Trophoblast cell (in vitro differentiated cells and primary cell): ENCODE measurements at regions not wholly inside any gene's neighbourhood (a gene's known extent, or its start where the extent isn't known, plus 50 kb on each side); places are given as distances from the start of the nearest gene placed in this dataset.
"Not testable (repeated sequence)": the region's sequence is repeated elsewhere in the genome, so short reads cannot be mapped to it uniquely, and the experiment has no call there.

Source experiments
- DNase-seq, 2 donors: peaks; one replicate each; pipeline ENCODE4 v3.0.0-alpha.2; 2016
- H2AFZ ChIP-seq: 2 replicates; pipeline ENCODE4 v1.6.1; 2013; ENCODE audit warnings: low read length, moderate library complexity, mild to moderate bottlenecking; ENCODE audit not compliant: insufficient read depth, poor library complexity
- H2AK5ac ChIP-seq: 2 replicates; pipeline ENCODE4 v1.6.1; 2013; ENCODE audit warnings: mild to moderate bottlenecking, low read length
- H2BK120ac ChIP-seq: 2 replicates; pipeline ENCODE4 v1.6.1; 2013; ENCODE audit warnings: low read length, mild to moderate bottlenecking, moderate library complexity; ENCODE audit not compliant: insufficient read depth, poor library complexity
- H2BK12ac ChIP-seq: 2 replicates; pipeline ENCODE4 v1.6.1; 2013; ENCODE audit warnings: mild to moderate bottlenecking, low read length, moderate library complexity
- H2BK5ac ChIP-seq: 2 replicates; pipeline ENCODE4 v1.6.1; 2013; ENCODE audit warnings: low read length, low read depth, moderate library complexity, mild to moderate bottlenecking; ENCODE audit not compliant: poor library complexity
- H3K14ac ChIP-seq: 2 replicates; pipeline ENCODE4 v1.6.1; 2013; ENCODE audit warnings: mild to moderate bottlenecking, low read length
- H3K18ac ChIP-seq: 2 replicates; pipeline ENCODE4 v1.6.1; 2013; ENCODE audit warnings: mild to moderate bottlenecking, low read length
- H3K23ac ChIP-seq: 2 replicates; pipeline ENCODE4 v1.6.1; 2013; ENCODE audit warnings: low read length
- H3K27ac ChIP-seq: 2 replicates; pipeline ENCODE4 v1.5.1; 2013; ENCODE audit warnings: low read depth, mild to moderate bottlenecking, inconsistent platforms, low read length, moderate library complexity
- H3K27me3 ChIP-seq: 2 replicates; pipeline ENCODE4 v1.6.1; 2013; ENCODE audit warnings: inconsistent platforms, mild to moderate bottlenecking, low read length, moderate library complexity; ENCODE audit not compliant: insufficient read depth
- H3K36me3 ChIP-seq, 2 experiments: 1 replicate in 1 of 2; 2 replicates in 1 of 2; pipeline ENCODE4 v1.6.1; 2013; ENCODE audit warnings: low read length in 2 of 2, mild to moderate bottlenecking in 2 of 2, moderate library complexity in 1 of 2; ENCODE audit not compliant: insufficient read depth in 2 of 2, control insufficient read depth in 1 of 2
- H3K4ac ChIP-seq: 2 replicates; pipeline ENCODE4 v1.6.1; 2013; ENCODE audit warnings: low read depth, mild to moderate bottlenecking, low read length, moderate library complexity
- H3K4me1 ChIP-seq, 2 experiments: 1 replicate in 1 of 2; 2 replicates in 1 of 2; pipeline ENCODE4 v1.6.1; 2013; ENCODE audit warnings: low read length in 2 of 2, mild to moderate bottlenecking in 2 of 2, moderate library complexity in 1 of 2; ENCODE audit not compliant: insufficient read depth in 2 of 2, control insufficient read depth in 1 of 2
- H3K4me2 ChIP-seq: 2 replicates; pipeline ENCODE4 v1.6.1; 2013; ENCODE audit warnings: inconsistent platforms, mild to moderate bottlenecking, low read length, moderate library complexity
- H3K4me3 ChIP-seq: 2 replicates; pipeline ENCODE4 v1.5.1; 2013; ENCODE audit warnings: mild to moderate bottlenecking, low read depth, low read length, inconsistent platforms
- H3K79me1 ChIP-seq: one replicate; pipeline ENCODE4 v1.6.1; 2013; ENCODE audit warnings: low read length
- H3K79me2 ChIP-seq: 2 replicates; pipeline ENCODE4 v1.6.1; 2013; ENCODE audit warnings: low read length, mild to moderate bottlenecking; ENCODE audit not compliant: control insufficient read depth, insufficient read depth, poor library complexity
- H3K9ac ChIP-seq: 2 replicates; pipeline ENCODE4 v1.6.1; 2013; ENCODE audit warnings: mild to moderate bottlenecking, low read length
- H3K9me3 ChIP-seq: 2 replicates; pipeline ENCODE4 v1.6.1; 2013; ENCODE audit warnings: low read depth, mild to moderate bottlenecking, control low read depth, inconsistent platforms, low read length; ENCODE audit not compliant: insufficient read depth
- H4K12ac ChIP-seq: 2 replicates; pipeline ENCODE4 v1.6.1; 2013; ENCODE audit warnings: low read depth, mild to moderate bottlenecking, low read length, moderate library complexity
- H4K8ac ChIP-seq: 2 replicates; pipeline ENCODE4 v1.6.1; 2013; ENCODE audit warnings: low read depth, mild to moderate bottlenecking, low read length, moderate library complexity
- H4K91ac ChIP-seq: one replicate; pipeline ENCODE4 v1.6.1; 2013; ENCODE audit warnings: low read depth, mild to moderate bottlenecking, low read length, moderate library complexity
- WGBS: extraction: QIAGEN DNeasy Blood & Tissue Kit; methylation state at CpG from one replicate; pipeline ENCODE4 v1.1.7; 2013; ENCODE audit warnings: missing lambda C conversion rate; ENCODE audit not compliant: insufficient read length, insufficient coverage; ENCODE audit errors: extremely low coverage; 5-methylcytosine and 5-hydroxymethylcytosine counted together

DNA sequence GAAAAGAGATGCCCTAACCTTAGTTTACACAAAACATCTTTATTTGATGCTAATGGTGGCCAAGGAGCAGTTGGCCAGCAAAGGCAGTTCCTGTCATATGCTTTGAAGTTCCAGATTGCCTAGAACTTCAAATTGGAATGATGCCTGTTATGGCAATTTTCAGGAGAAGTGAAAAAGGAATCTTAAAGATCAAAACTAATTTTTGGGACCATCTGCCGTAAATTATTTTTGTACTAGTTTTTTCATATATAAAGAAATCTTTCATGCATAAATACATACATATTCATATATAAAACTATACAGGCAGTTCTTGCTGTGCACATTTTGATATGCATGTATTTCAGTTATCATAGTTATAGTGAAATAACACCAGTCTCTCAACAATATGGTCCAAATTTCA, 1185.6 kb upstream of the FAM98A start:
- Histone ChIP-seq H4K8ac (no peak overlapping the region), H3K4me2 (no peak overlapping the region), H3K27me3 (no peaks in the 10 kb centered on the region), H3K23ac (no peak overlapping the region), H3K14ac (no peak overlapping the region), H3K27ac (no peak overlapping the region), H3K4me1 (no peaks in the 10 kb centered on the region), H3K9ac (no peak overlapping the region), H3K18ac (no peak overlapping the region), H2AK5ac (no peak overlapping the region), H2BK12ac (no peak overlapping the region), H4K91ac (no peak overlapping the region), H3K4me3 (no peak overlapping the region), H3K79me1 (no peaks in the 10 kb centered on the region), H2BK5ac (no peak overlapping the region), H3K9me3 (no peaks in the 10 kb centered on the region), H3K4ac (no peak overlapping the region), H2AFZ (no peak overlapping the region), H4K12ac (no peak overlapping the region), H2BK120ac (no peak overlapping the region), H3K79me2 (no peaks in the 10 kb centered on the region), H3K36me3 (no peaks in the 10 kb centered on the region)
- no peak for DNase-seq
- WGBS, result no CpG with 5 or more reads among the region's 1 CpG

DNA sequence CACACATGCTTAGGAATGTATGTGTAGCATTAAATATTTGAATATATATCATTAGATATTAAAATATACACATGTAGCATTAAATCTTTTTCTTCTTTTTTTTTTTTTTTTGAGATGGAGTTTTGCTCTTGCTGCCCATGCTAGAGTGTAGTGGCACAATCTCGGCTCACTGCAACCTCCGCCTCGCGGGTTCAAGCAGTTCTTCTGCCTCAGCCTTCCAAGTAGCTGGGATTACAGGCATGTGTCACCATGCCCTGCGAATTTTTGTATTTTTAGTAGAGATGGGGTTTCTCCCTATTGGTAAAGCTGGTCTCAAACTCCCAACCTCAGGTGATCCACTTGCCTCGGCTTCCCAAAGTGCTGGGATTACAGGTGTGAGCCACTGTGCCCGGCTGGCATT, 1151.6 kb upstream of the FAM98A start:
- H4K91ac ChIP-seq, H4K8ac ChIP-seq, H3K27ac ChIP-seq, H3K4me1 ChIP-seq, DNase-seq, H4K12ac ChIP-seq, H3K4me3 ChIP-seq, H3K9ac ChIP-seq, H3K14ac ChIP-seq, H2BK12ac ChIP-seq, H3K4ac ChIP-seq, H2AK5ac ChIP-seq, H3K79me2 ChIP-seq, H2AFZ ChIP-seq, H3K9me3 ChIP-seq, H2BK120ac ChIP-seq, H3K27me3 ChIP-seq, H3K36me3 ChIP-seq, H2BK5ac ChIP-seq, H3K79me1 ChIP-seq, H3K18ac ChIP-seq, H3K4me2 ChIP-seq, H3K23ac ChIP-seq: not testable (repeated sequence)
- no CpG with 5 or more reads among the region's 7 CpGs for WGBS

DNA sequence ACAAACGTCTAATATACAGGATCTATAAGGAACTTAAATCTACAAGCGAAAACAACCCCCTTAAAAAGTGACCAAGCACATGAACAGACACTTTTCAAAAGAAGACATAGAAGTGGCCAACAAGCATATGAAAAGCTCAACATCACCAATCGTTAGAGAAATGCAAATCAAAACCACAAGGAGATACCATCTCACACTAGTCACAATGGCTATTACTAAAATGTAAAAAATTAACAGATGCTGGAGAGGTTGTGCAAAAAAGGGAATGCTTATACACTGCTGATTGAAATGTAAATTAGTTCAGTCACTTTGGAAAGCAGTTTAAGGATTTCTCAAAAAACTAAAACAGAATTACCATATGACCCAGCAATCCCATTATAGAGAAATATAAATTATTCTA, 1148.5 kb upstream of the FAM98A start:
- no peak overlapping the region for H3K27ac ChIP-seq
- no peak overlapping the region for H2AFZ ChIP-seq
- H2BK120ac ChIP-seq, result no peak overlapping the region
- H3K4me1 ChIP-seq, result no peaks in the 10 kb centered on the region
- H3K36me3 ChIP-seq, result no peaks in the 10 kb centered on the region
- no peak overlapping the region for H3K4ac ChIP-seq
- no peak overlapping the region for H3K18ac ChIP-seq
- no peak overlapping the region for H4K12ac ChIP-seq
- H4K8ac ChIP-seq, result no peak overlapping the region
- H3K79me2 ChIP-seq, result no peaks in the 10 kb centered on the region
- H2BK12ac ChIP-seq, result no peak overlapping the region
- H2BK5ac ChIP-seq, result no peak overlapping the region
- H3K23ac ChIP-seq, result no peak overlapping the region
- H3K4me2 ChIP-seq, result no peak overlapping the region
- no peak for DNase-seq
- no peaks in the 10 kb centered on the region for H3K27me3 ChIP-seq
- no peak overlapping the region for H2AK5ac ChIP-seq
- no peaks in the 10 kb centered on the region for H3K79me1 ChIP-seq
- H4K91ac ChIP-seq, result no peak overlapping the region
- WGBS, result no CpG with 5 or more reads among the region's 3 CpGs
- no peak overlapping the region for H3K9ac ChIP-seq
- no peak overlapping the region for H3K4me3 ChIP-seq
- H3K9me3 ChIP-seq, result no peaks in the 10 kb centered on the region
- no peak overlapping the region for H3K14ac ChIP-seq

- no peaks in the 10 kb centered on the region for H3K9me3 ChIP-seq
- no peak overlapping the region for H3K4ac ChIP-seq
- no peak overlapping the region for H4K8ac ChIP-seq
- H3K27ac ChIP-seq, result no peak overlapping the region
- H3K4me3 ChIP-seq, result no peak overlapping the region
- no peaks in the 10 kb centered on the region for H3K36me3 ChIP-seq
- H3K27me3 ChIP-seq, result no peaks in the 10 kb centered on the region
- DNase-seq, result no peak
- no peak overlapping the region for H4K12ac ChIP-seq
- no peak overlapping the region for H2BK12ac ChIP-seq
- H3K4me2 ChIP-seq, result no peak overlapping the region
- H2BK5ac ChIP-seq, result no peak overlapping the region
- no peak overlapping the region for H2AFZ ChIP-seq
- no peak overlapping the region for H3K23ac ChIP-seq
- H2AK5ac ChIP-seq, result no peak overlapping the region
- WGBS, result no CpG with 5 or more reads among the region's 3 CpGs
- H4K91ac ChIP-seq, result no peak overlapping the region
- no peaks in the 10 kb centered on the region for H3K79me2 ChIP-seq
- H3K4me1 ChIP-seq, result no peaks in the 10 kb centered on the region
- H3K79me1 ChIP-seq, result no peaks in the 10 kb centered on the region
- no peak overlapping the region for H2BK120ac ChIP-seq
- H3K18ac ChIP-seq, result no peak overlapping the region
- H3K14ac ChIP-seq, result no peak overlapping the region
- H3K9ac ChIP-seq, result no peak overlapping the region
These were observed 1139.6 kb upstream of the FAM98A start for GRCh38 chr2:34738691-34739090.
